Stimulated activated CD4-positive, alpha-beta T cell treated with anti-CD3 and anti-CD28 coated beads, TNF-alpha, amount 100 ng/mL, for 24 hours (primary cell): ENCODE measurements at regions not wholly inside any gene's neighbourhood (a gene's known extent, or its start where the extent isn't known, plus 50 kb on each side); places are given as distances from the start of the nearest gene placed in this dataset.
"Not testable (repeated sequence)": the region's sequence is repeated elsewhere in the genome, so short reads cannot be mapped to it uniquely, and the experiment has no call there.

Source experiments
- DNase-seq, 3 experiments: peaks; one replicate each; pipeline ENCODE4 v3.0.0-alpha.2; 2020; ENCODE audit warnings: low read depth in 3 of 3

GRCh38 chr16:87150262-87150661, 166.9 kb downstream of the C16orf95 start:
- no peak for DNase-seq

- DNase-seq, result no peak
These were observed 166.4 kb downstream of the C16orf95 start for GRCh38 chr16:87150681-87151280.

- DNase-seq, result no peak
These were observed 164.9 kb downstream of the C16orf95 start for GRCh38 chr16:87152221-87152755.

GRCh38 chr16:87153326-87153725, 163.9 kb downstream of the C16orf95 start:
- no peak for DNase-seq

- not testable (repeated sequence) for DNase-seq
These were observed 161.9 kb downstream of the C16orf95 start for GRCh38 chr16:87155315-87155714.

- DNase-seq, result no peak
These were observed 161.0 kb downstream of the C16orf95 start for GRCh38 chr16:87156195-87156594.

- DNase-seq, result no peak
These were observed 157.0 kb downstream of the C16orf95 start for GRCh38 chr16:87160234-87160636.

GRCh38 chr16:87160701-87161337, 156.4 kb downstream of the C16orf95 start:
- DNase-seq, result no peak

GRCh38 chr16:87161410-87161809, 155.8 kb downstream of the C16orf95 start:
- not testable (repeated sequence) for DNase-seq

- DNase-seq, result peak in 1 of 3 experiments; percentile 4
These were observed 155.1 kb downstream of the C16orf95 start for GRCh38 chr16:87161822-87162676.

GRCh38 chr16:87162799-87163198, 154.4 kb downstream of the C16orf95 start:
- DNase-seq, result not testable (repeated sequence)

GRCh38 chr16:87163637-87164036, 153.6 kb downstream of the C16orf95 start:
- no peak for DNase-seq

GRCh38 chr16:87165151-87165550, 152.0 kb downstream of the C16orf95 start:
- DNase-seq, result no peak

- DNase-seq, result no peak
These were observed 151.3 kb downstream of the C16orf95 start for GRCh38 chr16:87165885-87166284.

- no peak for DNase-seq
These were observed 150.9 kb downstream of the C16orf95 start for GRCh38 chr16:87166321-87166720.

- DNase-seq, result no peak
These were observed 150.3 kb downstream of the C16orf95 start for GRCh38 chr16:87166934-87167333.

GRCh38 chr16:87169509-87169995, 147.6 kb downstream of the C16orf95 start:
- DNase-seq, result no peak

GRCh38 chr16:87170310-87170709, 146.9 kb downstream of the C16orf95 start:
- DNase-seq, result no peak

- no peak for DNase-seq
These were observed 145.5 kb downstream of the C16orf95 start for GRCh38 chr16:87171723-87172122.

GRCh38 chr16:87172632-87173031, 144.6 kb downstream of the C16orf95 start:
- no peak for DNase-seq

- no peak for DNase-seq
These were observed 143.8 kb downstream of the C16orf95 start for GRCh38 chr16:87173294-87173893.

- DNase-seq, result no peak
These were observed 143.1 kb downstream of the C16orf95 start for GRCh38 chr16:87174061-87174460.
